C4-2B (cell line): ENCODE measurements at regions not wholly inside any gene's neighbourhood (a gene's known extent, or its start where the extent isn't known, plus 50 kb on each side); places are given as distances from the start of the nearest gene placed in this dataset.

Source experiments
- CTCF ChIP-seq: fragments of 450-650 bp; conservative IDR thresholded peaks from 2 replicates; pipeline ENCODE4 v1.5.1; 2017; ENCODE audit warnings: mild to moderate bottlenecking
- ZFX ChIP-seq: fragments of 450-650 bp; IDR thresholded peaks from 2 replicates; pipeline ENCODE4 v1.6.1; 2017

- TF ChIP-seq CTCF (no peak), ZFX (no peak)
Observed at GRCh38 chr16:65954446-65954845, 412.0 kb upstream of the CDH5 start.
